GM18498 (cell line): ENCODE measurements at regions not wholly inside any gene's neighbourhood (a gene's known extent, or its start where the extent isn't known, plus 50 kb on each side); places are given as distances from the start of the nearest gene placed in this dataset.
"Not testable (repeated sequence)": the region's sequence is repeated elsewhere in the genome, so short reads cannot be mapped to it uniquely, and the experiment has no call there.

ENCODE experiments used
- ATAC-seq: cut with Tn5 transposase; IDR thresholded peaks from one replicate; pipeline ENCODE4 v1.9.1; 2021; ENCODE audit warnings: mild to moderate bottlenecking, moderate library complexity; ENCODE audit not compliant: unreplicated experiment

- ATAC-seq: not testable (repeated sequence)
Observed at GRCh38 chr7:29696402-29696801, 109.9 kb upstream of the WIPF3 start.

GRCh38 chr7:29699723-29700122 lies 106.6 kb upstream of the WIPF3 start:
- not testable (repeated sequence) for ATAC-seq

- ATAC-seq: not testable (repeated sequence)
Observed at GRCh38 chr7:29701540-29701939, 104.8 kb upstream of the WIPF3 start.

GRCh38 chr7:29703830-29704229 lies 102.5 kb upstream of the WIPF3 start:
- not testable (repeated sequence) for ATAC-seq

GRCh38 chr7:29709002-29709401 lies 97.3 kb upstream of the WIPF3 start:
- not testable (repeated sequence) for ATAC-seq

GRCh38 chr7:29723127-29723526 lies 83.2 kb upstream of the WIPF3 start:
- ATAC-seq: not testable (repeated sequence)

GRCh38 chr7:29723599-29723998 lies 82.7 kb upstream of the WIPF3 start:
- no peak for ATAC-seq

GRCh38 chr7:29729534-29730165 lies 76.7 kb upstream of the WIPF3 start:
- ATAC-seq: not testable (repeated sequence)

GRCh38 chr7:29734246-29734731 lies 72.0 kb upstream of the WIPF3 start:
- ATAC-seq: no peak

- ATAC-seq: not testable (repeated sequence)
Observed at GRCh38 chr7:29747645-29748245, 58.6 kb upstream of the WIPF3 start.

- no peak for ATAC-seq
Observed at GRCh38 chr7:29748286-29749099, 57.8 kb upstream of the WIPF3 start.

GRCh38 chr7:29749701-29750321 lies 56.5 kb upstream of the WIPF3 start:
- ATAC-seq: no peak

- ATAC-seq: not testable (repeated sequence)
Observed at GRCh38 chr7:29750373-29750940, 55.9 kb upstream of the WIPF3 start.

GRCh38 chr7:29751012-29751411 lies 55.3 kb upstream of the WIPF3 start:
- ATAC-seq: not testable (repeated sequence)

GRCh38 chr7:29754874-29755490 lies 51.3 kb upstream of the WIPF3 start:
- no peak for ATAC-seq
